HCT116 (cell line): ENCODE measurements at regions not wholly inside any gene's neighbourhood (a gene's known extent, or its start where the extent isn't known, plus 50 kb on each side); places are given as distances from the start of the nearest gene placed in this dataset.

Experiments used
- ATAC-seq: fragments of 200-7000 bp; cut with Tn5 transposase; 2 replicates; pipeline ENCODE4 v1.9.1; 2020; ENCODE audit warnings: mild to moderate bottlenecking, moderate library complexity
- BruUV-seq: library from RNA; stranded (reverse); fragments of 400-500 nt; replicated peaks from 2 replicates; lab custom pipeline; 2021; lab: Mats Ljungman, UMichigan
- CTCF ChIA-PET: fragments of 300-600 bp; sonication (Branson Sonifier 250); formaldehyde crosslinking; loops from one replicate; lab custom pipeline; 2021; ENCODE audit warnings: antibody characterized with exemption; lab: Charles Lee
- POLR2A ChIA-PET: fragments of 300-600, 350-600 bp; sonication (Branson Sonifier 250); formaldehyde crosslinking; loops from one replicate; lab custom pipeline; 2021; ENCODE audit warnings: antibody characterized with exemption; lab: Charles Lee
- RAD21 ChIA-PET, 2 experiments: fragments of 300-600 bp; sonication (Branson Sonifier 250); formaldehyde crosslinking; loops; one replicate each; lab custom pipeline; 2023; ENCODE audit warnings: low total read pairs in 2 of 2; ENCODE audit not compliant: uncharacterized antibody in 2 of 2, unreplicated experiment in 2 of 2, low non-redundant PET in 1 of 2; lab: Charles Lee
- DNase-seq: peaks from one replicate; pipeline ENCODE4 v3.0.0-alpha.2; 2010; ENCODE audit warnings: low read depth, low spot score
- H2AFZ ChIP-seq: fragments of 200-600 bp; shearing (Covaris generic), sonication (generic); 2 replicates; pipeline ENCODE4 v1.6.1; 2017; ENCODE audit warnings: low read depth, mixed run types, mixed read lengths, antibody characterized with exemption, low read length; ENCODE audit not compliant: poor library complexity, severe bottlenecking
- H3K27ac ChIP-seq: 2 replicates; pipeline ENCODE4 v1.5.1; 2012; ENCODE audit warnings: low read depth, low read length
- H3K27me3 ChIP-seq: fragments of 200-600 bp; sonication (generic); 2 replicates; pipeline ENCODE4 v1.6.1; 2016; ENCODE audit warnings: mixed run types, low read length, mixed read lengths; ENCODE audit not compliant: insufficient read depth
- H3K36me3 ChIP-seq, 2 experiments: fragments of 200-500 bp in 1 of 2; fragments of 200-600 bp in 1 of 2; sonication (Bioruptor generic) in 1 of 2; sonication (generic) in 1 of 2; 2 replicates each; pipeline versions ENCODE4 v1.5.1 to v1.6.1; 2014 to 2016; ENCODE audit warnings: low read length in 2 of 2, inconsistent platforms in 1 of 2, mixed read lengths in 1 of 2, mixed run types in 1 of 2; ENCODE audit not compliant: insufficient read depth in 2 of 2, control insufficient read depth in 1 of 2
- H3K4me1 ChIP-seq, 2 experiments: fragments of 200-600 bp in 1 of 2; sonication (generic) in 1 of 2; 2 replicates each; pipeline versions ENCODE4 v1.5.1 to v1.6.1; 2012 to 2017; ENCODE audit warnings: low read length in 2 of 2, inconsistent platforms in 1 of 2, mild to moderate bottlenecking in 1 of 2, mixed read lengths in 1 of 2, mixed run types in 1 of 2, moderate library complexity in 1 of 2; ENCODE audit not compliant: insufficient read depth in 2 of 2, control insufficient read depth in 1 of 2
- H3K4me2 ChIP-seq: fragments of 200-600 bp; sonication (generic); 2 replicates; pipeline ENCODE4 v1.6.1; 2017; ENCODE audit warnings: mixed run types, low read length, mixed read lengths
- H3K4me3 ChIP-seq, 2 experiments: fragments of 200-600 bp in 1 of 2; sonication (generic) in 1 of 2; replicated peaks in 1 of 2; 2 replicates each; pipeline ENCODE4 v1.5.1; 2011 to 2016; ENCODE audit warnings: low read length in 2 of 2, control low read depth in 1 of 2, low read depth in 1 of 2, mild to moderate bottlenecking in 1 of 2, mixed read lengths in 1 of 2, mixed run types in 1 of 2
- H3K79me2 ChIP-seq: fragments of 200-600 bp; sonication (generic); 2 replicates; pipeline ENCODE4 v1.6.1; 2017; ENCODE audit warnings: mild to moderate bottlenecking, mixed run types, low read length, moderate library complexity, mixed read lengths; ENCODE audit not compliant: insufficient read depth
- H3K9ac ChIP-seq: fragments of 200-600 bp; sonication (generic); 2 replicates; pipeline ENCODE4 v1.6.1; 2016; ENCODE audit warnings: low read length, mixed read lengths
- H3K9me2 ChIP-seq: fragments of 200-600 bp; sonication (generic), shearing (Covaris generic); 2 replicates; pipeline ENCODE4 v1.6.1; 2017; ENCODE audit warnings: mixed run types, mild to moderate bottlenecking, moderate library complexity; ENCODE audit not compliant: insufficient read depth
- H3K9me3 ChIP-seq, 2 experiments: fragments of 200-500 bp in 1 of 2; fragments of 200-600 bp in 1 of 2; sonication (Bioruptor generic) in 1 of 2; sonication (generic) in 1 of 2; 2 replicates each; pipeline ENCODE4 v1.6.1; 2014 to 2017; ENCODE audit warnings: low read length in 2 of 2, mixed read lengths in 2 of 2, inconsistent platforms in 1 of 2, low read depth in 1 of 2, mild to moderate bottlenecking in 1 of 2, mixed run types in 1 of 2, moderate library complexity in 1 of 2; ENCODE audit not compliant: control insufficient read depth in 1 of 2, insufficient read depth in 1 of 2
- H4K20me1 ChIP-seq: fragments of 200-600 bp; sonication (generic), shearing (Covaris generic); 2 replicates; pipeline ENCODE4 v1.6.1; 2017; ENCODE audit warnings: mixed run types, mild to moderate bottlenecking, moderate library complexity; ENCODE audit not compliant: insufficient read depth
- CTCF ChIP-seq, 3 experiments: fragments of 200-600 bp in 1 of 3; sonication (generic) in 1 of 3; IDR thresholded peaks in 2 of 3; conservative IDR thresholded peaks in 1 of 3; 2 replicates each; pipeline ENCODE4 v1.5.1; 2012 to 2017; ENCODE audit warnings: low read depth in 2 of 3, low read length in 2 of 3, antibody characterized with exemption in 1 of 3, borderline replicate concordance in 1 of 3, control low read depth in 1 of 3, mild to moderate bottlenecking in 1 of 3, mixed read lengths in 1 of 3, mixed run types in 1 of 3, moderate library complexity in 1 of 3; ENCODE audit not compliant: insufficient read depth in 1 of 3
- EZH2 ChIP-seq: fragments of 200-600 bp; sonication (generic); IDR thresholded peaks from 2 replicates; pipeline ENCODE4 v1.6.1; 2017; ENCODE audit warnings: antibody characterized with exemption, mixed run types
- JUND ChIP-seq: IDR thresholded peaks from 2 replicates; pipeline ENCODE4 v1.6.1; 2012
- ZFX ChIP-seq: fragments of 450-650 bp; IDR thresholded peaks from 2 replicates; pipeline ENCODE4 v1.6.1; 2017
- intact Hi-C: fragments of 100-400 bp; cut with micrococcal nuclease; formaldehyde crosslinking; loops from 2 replicates; pipeline ENCODE4 v1.10.0; 2022
- TF ChIP-seq, protein P1 (sequence below): IDR thresholded peaks from 2 replicates; pipeline ENCODE4 v1.6.1; 2012

GRCh38 chr9:32839013-32839885, 55.9 kb downstream of the TMEM215 start:
- DNase-seq, result no peak
- ChIA-PET RAD21 (no interaction called here), CTCF (no interaction called here)

More at GRCh38 chr9:32839013-32839885, 55.9 kb downstream of the TMEM215 start:
- Histone ChIP-seq H3K9me3 (no peaks in the 10 kb centered on the region), H3K9ac (no peak overlapping the region), H3K9me2 (no peaks in the 10 kb centered on the region; the same call in 1 of the 2 replicates), H3K27me3 (no peaks in the 10 kb centered on the region; the same call in 1 of the 2 replicates), H3K4me1 (no peaks in the 10 kb centered on the region), H3K4me2 (no peak overlapping the region), H3K79me2 (no peaks in the 10 kb centered on the region), H3K4me3 (no peak overlapping the region), H3K27ac (no peak overlapping the region), H4K20me1 (no peaks in the 10 kb centered on the region), H3K36me3 (no peaks in the 10 kb centered on the region), H2AFZ (no peak overlapping the region)
- no peak for ATAC-seq
- no TSS peak for BruUV-seq
- POLR2A ChIA-PET, result interaction anchor here (0.5 kb wide), 1 partner anchor 1463 kb away, joined by 3 read pairs; no protein-coding TSS in a partner anchor
- intact Hi-C loops, result no loop called here
- TF ChIP-seq, protein P1, sequence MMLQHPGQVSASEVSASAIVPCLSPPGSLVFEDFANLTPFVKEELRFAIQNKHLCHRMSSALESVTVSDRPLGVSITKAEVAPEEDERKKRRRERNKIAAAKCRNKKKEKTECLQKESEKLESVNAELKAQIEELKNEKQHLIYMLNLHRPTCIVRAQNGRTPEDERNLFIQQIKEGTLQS, result no peak
- TF ChIP-seq ZFX (no peak), CTCF (IDR thresholded peaks at IDR 0.05 in 2 of 3, conservative IDR thresholded peaks at IDR 0.05 in 1 of 3; ENCODE audit: borderline replicate concordance in 1 of 3, insufficient read depth in 1 of 3, low read depth in 2 of 3, low read length in 2 of 3) (0 out of 6 replicates have a peak, but pooled peaks of 1 of the 3 experiments have one; percentile 19), EZH2 (no peak), JUND (no peak)
